Adrenal gland (tissue), 9 donors: ENCODE measurements at regions not wholly inside any gene's neighbourhood (a gene's known extent, or its start where the extent isn't known, plus 50 kb on each side); places are given as distances from the start of the nearest gene placed in this dataset.
"Not testable (repeated sequence)": the region's sequence is repeated elsewhere in the genome, so short reads cannot be mapped to it uniquely, and the experiment has no call there.

Experiments
- DNase-seq, 7 donors: peaks; one replicate each; pipeline ENCODE4 v3.0.0-alpha.2; 2019 to 2020
- H3K27ac ChIP-seq, 5 donors: fragments of 200-600 bp; sonication (generic) in 4 of 5; 1 replicate in 3 of 5; 2 replicates in 2 of 5; pipeline versions ENCODE4 v1.5.1 to v1.8.0; 2016 to 2020; ENCODE audit warnings: mild to moderate bottlenecking in 1 of 5
- H3K27me3 ChIP-seq: fragments of 200-600 bp; 2 replicates; pipeline ENCODE4 v1.8.0; 2021
- H3K36me3 ChIP-seq, 2 donors: fragments of 200-600 bp; replicated peaks in 1 of 2; 1 replicate in 1 of 2; 2 replicates in 1 of 2; pipeline versions ENCODE4 v1.5.1 to v1.8.0; 2018 to 2022
- H3K4me1 ChIP-seq, 2 donors: fragments of 200-600 bp; replicated peaks in 1 of 2; 1 replicate in 1 of 2; 2 replicates in 1 of 2; pipeline versions ENCODE4 v1.5.1 to v1.8.0; 2018 to 2021
- H3K4me3 ChIP-seq, 4 donors: fragments of 200-600 bp; sonication (generic) in 3 of 4; one replicate each; pipeline ENCODE4 v1.5.1; 2016 to 2018
- H3K9me3 ChIP-seq, 3 donors: fragments of 200-600 bp; sonication (generic) in 1 of 3; replicated peaks in 1 of 3; 1 replicate in 2 of 3; 2 replicates in 1 of 3; pipeline versions ENCODE4 v1.5.1 to v1.8.0; 2016 to 2021
- CTCF ChIP-seq, 6 experiments: fragments of 450-650 bp in 4 of 6; fragments of 200-600 bp in 2 of 6; sonication (generic) in 1 of 6; IDR thresholded peaks; 1 replicate in 5 of 6; 2 replicates in 1 of 6; pipeline versions ENCODE4 v1.5.1 to v1.8.0; 2016 to 2021; ENCODE audit warnings: antibody characterized with exemption in 6 of 6, mild to moderate bottlenecking in 2 of 6, moderate library complexity in 1 of 6
- POLR2A ChIP-seq, 2 donors: fragments of 450-650 bp; IDR thresholded peaks; one replicate each; pipeline ENCODE4 v1.6.1; 2017; ENCODE audit warnings: antibody characterized with exemption in 2 of 2, mild to moderate bottlenecking in 2 of 2, moderate library complexity in 1 of 2
- WGBS, 4 donors: extraction: QIAGEN DNeasy Blood & Tissue Kit in 2 of 4; methylation state at CpG; one replicate each; pipeline versions ENCODE4 v1.1.5 to v1.1.7; 2013 to 2017; 5-methylcytosine and 5-hydroxymethylcytosine counted together
- intact Hi-C, 2 donors: fragments of 100-400 bp; cut with DNase I; formaldehyde crosslinking; loops; one replicate each; pipeline versions ENCODE4 v1.14.1 to v1.15.0; 2022 to 2023
- small RNA-seq, 2 donors: library from RNA; depleted of rRNA; stranded (forward); fragments of <200 nt; gene quantifications; one replicate each; pipeline ENCODE3, GENCODE V24; 2016
- donor health status: healthy with polysubstance abuse.
- donor health status: Bipolar disorder and iron deficiency.
- donor health status: DM: yes; HTN: yes; CAD: no.
- donor health status: DM: no; HTN: no; CAD: no.
- donor health status: DM: no; HTN: no; CAD: no.

DNA sequence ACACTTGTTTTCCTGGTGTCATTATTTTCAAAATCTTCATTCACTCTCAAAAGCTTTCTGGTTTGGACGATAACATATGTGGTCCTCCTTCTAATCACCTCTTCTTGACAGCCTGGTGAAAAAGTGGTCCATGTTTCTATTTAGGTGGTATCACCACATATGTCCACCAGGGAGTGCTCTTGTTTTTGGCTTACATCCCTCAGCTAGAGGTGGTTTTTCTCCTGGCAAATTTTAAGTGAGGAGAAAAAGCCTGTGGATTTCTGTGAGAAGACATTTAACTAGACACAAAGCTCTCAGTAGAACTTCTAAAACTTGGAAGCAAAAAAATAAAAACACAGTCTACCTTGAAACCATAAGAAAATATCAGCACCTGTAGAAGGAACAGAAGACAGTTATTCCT is 58.0 kb upstream of the FRMPD4 start:
- WGBS, 4 donors: 5 to 24% (median 14%) methylated on average over 1 of the region's 1 CpG
- H3K27ac ChIP-seq: no peak overlapping the region
- peak in 1 of 7 donors; percentile 8 for DNase-seq

DNA sequence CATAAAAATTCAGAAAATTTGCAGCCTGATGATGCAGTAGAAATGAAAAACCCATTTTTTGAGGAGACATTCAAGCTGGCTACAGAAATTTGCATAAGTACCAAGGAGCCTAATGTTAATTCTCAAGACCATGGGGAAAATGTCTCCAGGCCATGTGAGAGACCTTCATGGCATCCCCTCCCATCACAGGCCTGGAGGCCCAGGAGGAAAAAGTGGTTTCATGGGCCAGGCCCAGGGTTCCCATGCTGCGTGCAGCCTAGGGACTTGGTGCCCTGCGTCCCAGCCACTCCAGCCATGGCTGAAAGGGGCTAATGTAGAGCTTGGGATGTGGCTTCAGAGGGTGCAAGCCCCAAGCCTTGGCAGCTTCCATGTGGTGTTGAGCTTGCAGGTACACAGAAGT is 55.3 kb upstream of the FRMPD4 start:
- H3K4me3 ChIP-seq, H3K36me3 ChIP-seq, H3K27ac ChIP-seq, DNase-seq, intact Hi-C loops, H3K9me3 ChIP-seq, H3K27me3 ChIP-seq, H3K4me1 ChIP-seq: not testable (repeated sequence)
- 75 to 83% (median 78%) methylated on average over 2 of the region's 2 CpGs; no CpG with 5 or more reads in 1 of the 4 donors for WGBS, 4 donors

More for the DNA sequence above, 58.0 kb upstream of the FRMPD4 start:
- no peaks in the 10 kb centered on the region for H3K36me3 ChIP-seq
- no peak overlapping the region for H3K4me3 ChIP-seq
- H3K4me1 ChIP-seq: no peaks in the 10 kb centered on the region
- TF ChIP-seq POLR2A (IDR thresholded peaks at IDR 0.05) (no peak), CTCF (IDR thresholded peaks at IDR 0.05) (peak in 4 of 6 experiments; percentile 18 to 42 (median 42))
- intact Hi-C loops: no loop called here
- H3K9me3 ChIP-seq: no peaks in the 10 kb centered on the region
- peaks cover 8% of the 10 kb centered on the region for H3K27me3 ChIP-seq

Small RNA genes lying in the stretch of these regions (small RNA-seq; reads per million reads assigned to genes)
- gene RF00019: 0 reads per million in 2 donors
